KOPT-K1 (cell line): ENCODE measurements at regions not wholly inside any gene's neighbourhood (a gene's known extent, or its start where the extent isn't known, plus 50 kb on each side); places are given as distances from the start of the nearest gene placed in this dataset.

Source experiments
- H3K27ac ChIP-seq: fragments of 200-600 bp; sonication (generic); 2 replicates; pipeline ENCODE4 v1.5.1; 2016; ENCODE audit warnings: antibody characterized with exemption, mild to moderate bottlenecking, low read depth, low read length; ENCODE audit not compliant: poor library complexity, severe bottlenecking
- H3K36me3 ChIP-seq: fragments of 200-600 bp; sonication (generic); 2 replicates; pipeline ENCODE4 v1.5.1; 2017; ENCODE audit warnings: antibody characterized with exemption, mild to moderate bottlenecking, low read length, moderate library complexity; ENCODE audit not compliant: insufficient read depth
- H3K9me3 ChIP-seq: fragments of 200-600 bp; sonication (generic); 2 replicates; pipeline ENCODE4 v1.5.1; 2017; ENCODE audit warnings: antibody characterized with exemption, low read length, mild to moderate bottlenecking; ENCODE audit not compliant: insufficient read depth, poor library complexity, severe bottlenecking

DNA sequence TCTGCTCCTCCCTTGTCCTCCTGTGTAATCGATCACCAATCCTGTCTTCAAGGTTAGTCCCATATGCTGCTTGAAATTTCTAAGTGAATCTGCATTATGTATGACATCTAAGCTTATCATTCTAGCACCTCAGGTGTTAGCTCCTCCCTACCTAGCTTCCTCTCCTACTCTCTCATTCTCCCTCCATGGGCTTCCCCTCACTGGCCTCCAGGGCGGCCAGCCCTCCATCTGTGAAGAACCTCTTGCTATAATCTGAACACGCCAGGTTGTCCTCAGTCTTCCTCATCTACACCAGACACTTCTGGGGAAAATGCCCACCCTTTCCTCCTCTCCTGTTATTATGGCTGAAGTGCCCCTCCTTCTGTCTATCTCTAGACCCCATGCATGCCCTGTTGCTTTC is 599.3 kb upstream of the KLF4 start:
- Histone ChIP-seq H3K27ac (no peak overlapping the region), H3K36me3 (no peaks in the 10 kb centered on the region), H3K9me3 (peaks cover 5% of the 10 kb centered on the region)

DNA sequence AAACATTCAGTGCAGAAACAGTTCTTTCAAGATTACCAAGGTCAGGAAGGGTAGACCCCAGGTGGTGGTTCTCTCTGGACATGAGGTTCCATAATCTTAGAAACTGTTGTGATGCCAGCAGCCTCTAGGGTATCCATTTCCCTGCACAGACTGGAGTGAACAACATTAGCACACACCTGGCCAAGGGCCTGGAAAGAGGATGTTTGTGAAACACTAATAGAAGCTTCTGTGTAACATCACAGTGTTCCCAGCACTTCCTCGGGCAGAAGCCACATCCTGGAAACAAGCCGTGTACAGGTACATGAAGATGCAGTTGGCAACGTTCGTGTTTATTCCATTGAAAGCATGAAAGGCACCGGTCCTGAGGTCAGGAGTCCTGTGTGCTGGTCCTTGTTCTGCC is 598.2 kb upstream of the KLF4 start:
- Histone ChIP-seq H3K36me3 (no peaks in the 10 kb centered on the region), H3K9me3 (peaks cover 4% of the 10 kb centered on the region), H3K27ac (no peak overlapping the region)

DNA sequence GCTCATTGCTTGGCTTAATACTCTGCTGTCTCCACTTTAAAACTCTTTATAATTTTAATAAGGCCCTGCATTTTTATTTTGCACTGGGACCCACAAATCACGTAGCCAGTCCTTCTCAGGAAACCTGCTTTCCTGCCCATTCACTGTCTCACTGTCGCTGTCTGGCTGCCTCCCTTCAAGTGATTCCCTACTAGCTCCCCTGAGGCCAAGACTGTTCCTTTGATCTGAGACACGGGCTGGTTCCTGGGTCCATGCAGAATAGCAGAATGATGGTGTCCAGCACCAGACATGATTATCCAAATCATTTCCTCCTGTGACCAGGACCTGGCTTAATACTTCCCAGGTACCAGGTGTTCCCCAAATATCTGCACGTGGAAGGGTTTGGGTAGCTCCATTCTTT is 597.1 kb upstream of the KLF4 start:
- Histone ChIP-seq H3K36me3 (no peaks in the 10 kb centered on the region), H3K27ac (no peak overlapping the region), H3K9me3 (no peaks in the 10 kb centered on the region)

DNA sequence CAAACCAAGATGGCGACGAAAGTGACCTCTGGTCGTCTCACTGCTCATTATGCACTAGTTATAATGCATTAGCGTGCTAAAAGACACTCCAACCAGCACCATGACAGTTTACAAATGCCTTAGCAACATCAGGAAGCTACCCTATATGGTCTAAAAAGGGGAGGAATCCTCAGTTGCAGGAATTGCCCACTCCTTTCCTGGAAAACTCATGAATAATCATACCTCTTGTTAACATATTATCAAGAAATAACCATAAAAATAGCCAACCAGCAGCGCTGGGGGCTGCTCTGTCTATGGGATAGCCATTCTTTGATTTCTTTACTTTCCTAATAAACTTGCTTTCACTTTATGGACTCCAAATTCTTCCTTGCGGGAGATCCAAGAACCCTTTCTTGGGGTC is 595.7 kb upstream of the KLF4 start:
- Histone ChIP-seq H3K36me3 (no peaks in the 10 kb centered on the region), H3K27ac (no peak overlapping the region), H3K9me3 (no peaks in the 10 kb centered on the region)

DNA sequence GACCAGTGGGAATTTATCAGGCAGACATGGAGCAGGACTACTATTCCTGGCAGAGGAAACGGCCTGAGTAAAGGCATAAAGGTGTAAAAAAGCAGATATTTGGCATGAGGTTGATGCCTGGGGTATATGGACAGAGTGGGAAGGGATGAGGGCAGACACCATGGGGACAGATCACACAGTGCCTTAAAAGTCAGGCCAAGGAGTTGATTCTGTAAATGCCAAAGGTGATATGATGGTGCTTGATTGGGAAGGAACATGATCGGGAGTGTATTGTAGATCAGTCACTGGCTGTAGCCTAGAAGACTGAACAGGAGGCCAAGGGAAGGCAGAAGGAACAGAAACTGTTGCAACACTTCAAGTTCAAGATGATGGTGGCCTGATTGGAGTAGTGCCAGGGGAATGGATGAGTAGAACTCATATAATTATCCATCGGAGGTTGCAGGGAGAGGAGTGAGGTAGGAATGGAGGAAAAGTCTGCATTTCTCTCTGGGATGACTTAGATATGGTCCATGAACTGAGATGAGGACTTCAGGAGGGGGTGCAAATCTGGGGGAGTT is 594.3 kb upstream of the KLF4 start:
- H3K27ac ChIP-seq, result no peak overlapping the region
- H3K9me3 ChIP-seq, result no peaks in the 10 kb centered on the region
- H3K36me3 ChIP-seq, result no peaks in the 10 kb centered on the region

DNA sequence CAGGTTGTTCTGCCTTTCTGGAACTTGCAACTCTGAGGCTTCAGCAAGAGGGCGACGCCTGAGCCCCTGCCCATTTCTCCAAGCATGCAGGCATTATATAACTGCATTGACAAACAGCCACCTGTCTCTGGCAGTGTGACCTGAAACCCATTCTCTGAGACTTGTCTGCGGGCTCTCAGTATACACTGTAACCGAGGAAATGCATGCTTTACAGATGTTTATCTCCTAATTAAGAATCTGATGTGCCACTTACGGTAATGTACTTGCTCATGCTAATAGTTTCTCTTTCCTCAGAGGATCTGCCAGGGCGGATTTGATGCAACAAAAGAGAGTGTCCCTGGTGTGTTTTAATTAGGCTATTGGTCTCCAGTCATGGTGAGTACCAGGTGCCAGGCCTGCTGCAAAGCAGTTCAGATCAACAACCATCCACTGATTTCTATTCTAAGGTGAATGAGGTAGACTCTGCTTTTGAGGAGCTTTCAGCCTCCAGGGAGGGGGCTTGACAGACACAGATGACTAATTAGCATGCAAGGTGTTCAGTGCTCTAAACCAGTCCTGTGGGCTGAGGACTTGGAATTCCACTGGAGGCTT is 593.7 kb upstream of the KLF4 start:
- Histone ChIP-seq H3K27ac (no peak overlapping the region), H3K9me3 (no peaks in the 10 kb centered on the region), H3K36me3 (no peaks in the 10 kb centered on the region)

DNA sequence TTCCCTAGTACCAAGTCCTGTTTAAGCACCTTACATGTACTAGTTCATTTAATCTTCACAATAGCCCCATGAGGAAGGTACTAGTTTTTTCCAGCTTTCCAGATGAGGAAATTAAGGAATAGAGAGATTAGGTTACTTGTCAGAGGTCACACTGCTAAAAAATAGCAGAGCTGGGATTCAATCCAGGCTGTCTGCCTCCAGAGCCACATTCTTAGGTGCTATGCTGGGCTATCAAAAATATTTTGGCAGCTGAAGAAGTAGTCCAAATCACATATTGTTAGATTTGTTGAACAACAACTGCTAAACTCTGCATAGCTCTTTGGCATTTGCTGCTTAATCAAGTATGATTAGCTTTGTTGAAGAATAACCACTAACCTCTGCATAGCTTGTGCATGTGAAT is 591.5 kb upstream of the KLF4 start:
- H3K36me3 ChIP-seq, result no peaks in the 10 kb centered on the region
- no peaks in the 10 kb centered on the region for H3K9me3 ChIP-seq
- no peak overlapping the region for H3K27ac ChIP-seq

DNA sequence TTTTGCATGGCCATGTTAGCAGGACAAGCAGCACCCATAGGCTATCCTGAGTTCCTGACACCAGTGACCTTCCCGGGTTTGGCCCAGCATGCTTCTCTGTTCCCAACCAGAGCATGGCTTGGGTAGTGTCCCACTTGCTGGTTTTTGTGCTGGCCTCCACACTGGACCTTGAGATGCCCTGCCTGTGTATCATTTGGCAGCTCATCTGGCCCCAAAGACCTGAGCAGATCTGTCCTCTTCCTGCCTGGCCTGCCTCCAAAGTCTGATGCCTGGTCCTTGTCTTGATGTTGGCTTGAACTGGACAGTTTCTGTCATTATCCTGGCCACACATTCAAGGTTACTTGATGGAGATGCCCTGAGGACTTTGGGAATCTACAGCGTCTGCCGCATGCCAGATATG is 590.7 kb upstream of the KLF4 start:
- Histone ChIP-seq H3K36me3 (no peaks in the 10 kb centered on the region), H3K9me3 (no peaks in the 10 kb centered on the region), H3K27ac (no peak overlapping the region)

DNA sequence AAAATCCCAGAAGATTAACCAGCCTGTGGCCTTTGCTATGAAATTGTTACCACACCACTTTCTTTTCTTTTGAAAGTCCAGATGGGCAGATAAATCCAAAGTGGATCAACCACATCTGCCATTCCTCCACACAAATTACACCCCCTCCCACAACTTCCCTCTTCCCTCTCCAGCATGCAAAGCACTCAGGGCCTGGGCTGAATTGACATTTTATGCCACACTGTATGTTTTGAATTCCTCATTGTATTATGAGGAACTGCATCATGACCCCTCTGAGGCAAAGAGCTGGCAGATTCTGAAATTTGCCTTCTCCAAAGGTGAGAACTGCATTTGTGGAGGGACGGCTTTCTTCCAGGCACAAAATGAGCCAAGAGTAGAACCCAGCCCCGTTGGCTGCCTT is 589.2 kb upstream of the KLF4 start:
- no peaks in the 10 kb centered on the region for H3K36me3 ChIP-seq
- H3K27ac ChIP-seq, result no peak overlapping the region
- H3K9me3 ChIP-seq, result no peaks in the 10 kb centered on the region

DNA sequence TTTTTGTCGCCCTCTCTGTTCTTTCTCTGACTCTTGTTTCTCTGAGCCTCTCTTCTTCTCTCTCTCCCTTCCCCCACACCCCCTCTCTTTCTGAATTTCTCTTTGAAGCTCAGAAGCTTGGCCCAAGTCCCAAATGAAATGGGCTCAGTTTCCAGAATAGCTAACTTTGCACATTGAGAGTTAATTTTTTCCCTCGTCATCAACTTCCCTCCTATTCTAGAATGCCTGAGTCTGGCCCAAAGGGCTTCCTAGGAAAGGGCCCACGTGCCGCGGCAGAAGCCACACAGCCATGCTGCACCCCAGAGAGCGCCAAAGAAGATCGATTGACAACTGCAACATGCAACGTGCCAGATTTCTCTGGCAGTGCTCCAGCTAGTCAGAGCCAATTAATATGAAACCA is 588.8 kb upstream of the KLF4 start:
- Histone ChIP-seq H3K27ac (no peak overlapping the region), H3K36me3 (no peaks in the 10 kb centered on the region), H3K9me3 (no peaks in the 10 kb centered on the region)

DNA sequence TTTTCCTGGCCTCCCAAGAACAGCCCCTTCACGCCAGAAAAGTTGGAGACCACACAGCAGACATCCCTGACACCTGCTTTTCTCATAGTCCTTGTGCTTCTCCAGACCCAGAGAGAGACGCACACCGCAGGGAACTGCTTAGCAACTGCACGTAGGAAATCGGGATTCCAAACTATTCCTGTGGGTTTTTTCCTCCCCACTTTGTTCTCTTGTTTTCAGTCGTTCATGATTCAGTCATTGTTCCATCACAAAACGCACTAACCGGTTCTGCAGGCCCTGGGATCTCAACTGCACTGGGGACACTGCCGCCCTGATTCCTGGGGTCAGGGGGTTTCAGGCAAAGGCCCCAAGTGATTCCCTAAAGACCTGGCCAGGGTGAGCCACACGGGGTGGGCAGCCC is 588.0 kb upstream of the KLF4 start:
- Histone ChIP-seq H3K9me3 (no peaks in the 10 kb centered on the region), H3K27ac (no peak overlapping the region), H3K36me3 (no peaks in the 10 kb centered on the region)

DNA sequence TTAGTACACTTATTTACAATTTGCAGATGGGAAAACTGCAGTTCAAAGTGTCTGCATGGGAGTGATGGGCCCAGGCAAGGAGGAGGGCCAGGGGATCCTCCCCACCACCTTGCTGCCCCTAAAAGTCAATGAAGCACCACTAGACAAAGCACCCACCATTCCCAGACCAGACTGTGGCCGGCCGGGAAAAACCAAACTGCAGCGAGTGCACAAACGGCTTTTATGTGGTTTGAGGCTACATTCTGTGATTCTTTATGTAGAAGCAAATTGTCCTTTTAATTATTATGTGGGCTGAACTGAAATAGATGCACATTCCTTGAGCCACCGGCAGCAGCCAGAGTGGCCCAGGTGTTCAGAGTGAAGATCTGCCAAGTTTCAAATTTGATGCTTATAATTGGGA is 585.3 kb upstream of the KLF4 start:
- H3K27ac ChIP-seq, result no peak overlapping the region
- no peaks in the 10 kb centered on the region for H3K36me3 ChIP-seq
- H3K9me3 ChIP-seq, result no peaks in the 10 kb centered on the region

DNA sequence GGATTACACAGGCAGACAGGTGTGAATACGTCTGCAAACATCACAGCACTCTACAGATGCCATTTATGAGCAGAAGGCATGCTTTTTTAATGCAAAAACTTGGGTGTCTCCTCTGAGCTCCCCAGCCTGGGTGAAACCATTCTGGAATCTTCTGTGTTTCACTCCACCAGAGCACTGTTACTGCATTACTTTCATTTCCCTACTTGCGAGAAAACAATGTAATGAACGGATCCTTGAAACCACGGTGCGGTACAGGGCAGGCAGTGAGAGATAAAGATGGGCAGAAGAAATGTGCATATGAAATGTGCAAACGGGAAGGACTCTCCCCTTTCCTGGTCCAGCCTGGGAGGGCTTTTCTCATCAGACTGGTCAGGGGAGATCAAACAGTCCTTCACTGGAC is 584.3 kb upstream of the KLF4 start:
- Histone ChIP-seq H3K9me3 (no peaks in the 10 kb centered on the region), H3K27ac (no peak overlapping the region), H3K36me3 (no peaks in the 10 kb centered on the region)

DNA sequence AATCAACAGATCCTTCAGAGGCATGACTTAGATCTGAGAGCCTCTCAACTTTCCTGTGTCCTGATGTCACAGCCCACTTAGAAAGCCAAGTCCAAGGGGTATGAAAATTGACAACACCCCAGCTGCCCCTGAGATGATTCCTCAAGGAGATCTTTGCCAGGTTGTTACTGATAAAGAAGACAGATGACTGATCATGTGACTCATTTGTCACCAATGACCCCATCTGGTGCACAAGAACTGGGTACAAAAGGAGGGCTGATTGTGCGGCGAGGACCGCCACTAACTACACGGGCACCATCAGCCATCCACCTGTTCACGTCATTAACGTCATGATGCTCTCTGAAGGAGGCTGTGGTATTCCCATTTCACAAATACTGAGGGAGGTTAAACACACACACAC is 583.2 kb upstream of the KLF4 start:
- Histone ChIP-seq H3K27ac (no peak overlapping the region), H3K9me3 (no peaks in the 10 kb centered on the region)

DNA sequence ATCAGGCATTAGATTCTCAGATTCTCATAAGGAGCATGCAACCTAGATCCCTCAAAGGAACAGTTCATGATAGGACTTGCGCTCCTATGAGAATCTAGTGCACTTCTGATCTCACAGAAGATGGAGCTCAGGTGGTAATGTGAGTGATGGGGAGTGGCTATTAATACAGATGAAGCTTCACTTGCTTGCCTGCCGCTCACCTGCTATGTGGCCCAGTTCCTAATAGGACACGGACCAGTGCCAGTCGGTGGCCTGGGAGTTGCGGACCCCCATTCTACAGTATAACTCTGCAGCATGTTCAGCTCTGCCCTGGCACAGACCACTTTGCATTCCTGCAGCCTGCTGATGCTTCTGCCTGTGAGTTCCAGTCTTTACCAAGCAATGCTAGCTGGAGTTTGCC is 581.3 kb upstream of the KLF4 start:
- no peak overlapping the region for H3K27ac ChIP-seq
- H3K36me3 ChIP-seq, result no peaks in the 10 kb centered on the region
- H3K9me3 ChIP-seq, result no peaks in the 10 kb centered on the region

More for the DNA sequence above, 583.2 kb upstream of the KLF4 start:
- H3K36me3 ChIP-seq, result no peaks in the 10 kb centered on the region

DNA sequence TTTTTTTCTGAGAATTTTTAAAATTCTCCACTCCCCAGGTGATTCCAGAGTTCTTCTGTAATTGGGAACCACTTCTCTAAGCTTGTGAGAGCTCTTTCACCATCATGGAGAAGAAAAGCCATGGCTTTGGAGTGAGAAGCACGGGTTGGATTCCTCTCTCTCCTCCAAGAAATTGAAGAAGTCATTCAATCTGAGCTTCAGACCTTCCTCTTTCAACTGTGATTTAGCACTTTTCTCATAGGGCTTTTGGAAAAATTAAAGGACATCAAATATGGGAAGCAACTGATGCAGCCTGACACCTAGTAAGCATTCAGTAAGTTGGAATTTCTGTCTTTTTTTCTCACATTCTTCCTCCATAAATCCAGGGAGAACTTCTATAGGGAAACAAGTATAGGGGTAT is 580.4 kb upstream of the KLF4 start:
- no peak overlapping the region for H3K27ac ChIP-seq
- H3K36me3 ChIP-seq, result no peaks in the 10 kb centered on the region
- no peaks in the 10 kb centered on the region for H3K9me3 ChIP-seq
